GM10248 (cell line): ENCODE measurements at regions not wholly inside any gene's neighbourhood (a gene's known extent, or its start where the extent isn't known, plus 50 kb on each side); places are given as distances from the start of the nearest gene placed in this dataset.

Experiments used
- CTCF ChIA-PET: fragments of 300-600 bp; sonication (Branson Sonifier 250); formaldehyde crosslinking; extraction: SDS; loops from one replicate; lab custom pipeline; 2021; ENCODE audit warnings: antibody characterized with exemption; lab: Yijun Ruan, JAX
- POLR2A ChIA-PET: fragments of 350-650 bp; sonication (Branson Sonifier 250); formaldehyde crosslinking; extraction: SDS; loops from one replicate; lab custom pipeline; 2020; ENCODE audit warnings: antibody characterized with exemption; lab: Yijun Ruan, JAX
- DNase-seq: peaks from one replicate; pipeline ENCODE4 v3.0.0; 2012; ENCODE audit errors: extremely low spot score
- TF ChIP-seq, protein P1 (sequence below): IDR thresholded peaks from 2 replicates; pipeline ENCODE4 v1.5.1; 2012; ENCODE audit warnings: mild to moderate bottlenecking, low read depth; ENCODE audit errors: extremely low read depth, missing control alignments, control extremely low read depth

DNA sequence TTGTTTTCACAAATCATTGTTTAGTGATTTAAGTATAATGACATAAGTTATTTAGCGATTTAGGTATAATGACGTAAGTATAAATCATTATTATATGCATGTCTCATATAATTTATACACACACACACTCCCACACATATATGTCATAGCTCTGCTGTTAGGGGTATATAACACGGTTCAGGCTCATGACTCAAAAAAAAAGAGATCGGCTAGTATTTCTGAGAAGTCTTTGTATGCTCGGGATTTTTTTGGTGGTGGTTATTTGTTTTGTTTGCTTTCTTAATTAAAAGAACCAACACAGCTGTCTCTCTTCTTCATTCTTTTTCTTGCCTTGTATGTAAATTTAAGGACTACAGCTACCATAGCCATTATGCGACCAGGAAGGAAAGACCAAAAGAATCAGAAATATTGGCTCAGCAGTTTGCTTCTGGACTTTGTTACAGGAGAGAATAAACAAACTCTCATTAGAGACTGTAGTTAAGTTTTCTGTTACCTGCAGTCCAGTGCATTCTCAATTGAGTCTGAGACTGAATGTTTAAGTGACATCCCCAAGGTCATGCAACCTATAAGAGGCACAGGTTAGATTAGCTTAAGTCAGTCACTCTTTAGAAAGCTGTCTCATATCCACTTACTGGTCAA is 83.2 kb upstream of the NREP start:
- TF ChIP-seq, protein P1, sequence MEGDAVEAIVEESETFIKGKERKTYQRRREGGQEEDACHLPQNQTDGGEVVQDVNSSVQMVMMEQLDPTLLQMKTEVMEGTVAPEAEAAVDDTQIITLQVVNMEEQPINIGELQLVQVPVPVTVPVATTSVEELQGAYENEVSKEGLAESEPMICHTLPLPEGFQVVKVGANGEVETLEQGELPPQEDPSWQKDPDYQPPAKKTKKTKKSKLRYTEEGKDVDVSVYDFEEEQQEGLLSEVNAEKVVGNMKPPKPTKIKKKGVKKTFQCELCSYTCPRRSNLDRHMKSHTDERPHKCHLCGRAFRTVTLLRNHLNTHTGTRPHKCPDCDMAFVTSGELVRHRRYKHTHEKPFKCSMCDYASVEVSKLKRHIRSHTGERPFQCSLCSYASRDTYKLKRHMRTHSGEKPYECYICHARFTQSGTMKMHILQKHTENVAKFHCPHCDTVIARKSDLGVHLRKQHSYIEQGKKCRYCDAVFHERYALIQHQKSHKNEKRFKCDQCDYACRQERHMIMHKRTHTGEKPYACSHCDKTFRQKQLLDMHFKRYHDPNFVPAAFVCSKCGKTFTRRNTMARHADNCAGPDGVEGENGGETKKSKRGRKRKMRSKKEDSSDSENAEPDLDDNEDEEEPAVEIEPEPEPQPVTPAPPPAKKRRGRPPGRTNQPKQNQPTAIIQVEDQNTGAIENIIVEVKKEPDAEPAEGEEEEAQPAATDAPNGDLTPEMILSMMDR, result no peak
- ChIA-PET POLR2A (no interaction called here), CTCF (interaction anchor here (1.5 to 2.4 kb wide), 5 partner anchors 9 to 306 kb away, joined by 4 to 7 read pairs (median 4); no protein-coding TSS in a partner anchor)
- no peak for DNase-seq

DNA sequence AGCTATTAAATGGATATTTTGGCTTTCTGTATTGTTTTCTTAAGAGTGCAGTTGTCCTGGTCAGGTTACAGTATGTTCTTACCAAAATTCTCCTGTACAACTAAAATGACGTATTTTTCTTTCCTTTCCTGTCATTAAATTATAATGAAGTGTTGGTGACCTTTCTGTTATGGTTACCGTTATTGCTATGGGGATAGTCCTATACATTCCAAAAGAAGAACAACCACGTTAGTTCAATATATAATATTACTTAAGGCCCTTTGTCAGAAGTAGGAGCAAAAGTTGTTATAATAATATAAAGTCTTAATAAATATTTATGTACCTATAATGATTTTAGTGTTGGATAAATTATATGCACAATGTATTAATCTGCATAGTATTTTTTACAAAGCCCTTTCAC is 82.4 kb upstream of the NREP start:
- DNase-seq, result no peak
- POLR2A ChIA-PET, result no interaction called here
- CTCF ChIA-PET, result interaction anchor here (1.5 to 2.4 kb wide), 5 partner anchors 9 to 307 kb away, joined by 4 to 7 read pairs (median 4); no protein-coding TSS in a partner anchor
- TF ChIP-seq, protein P1, result no peak

- CTCF ChIA-PET, result interaction anchor here (1.7 kb wide), 1 partner anchor 13 kb away, joined by 5 read pairs; no protein-coding TSS in a partner anchor
- no peak for DNase-seq
- TF ChIP-seq, protein P1, result no peak
- POLR2A ChIA-PET, result no interaction called here
Measured at GRCh38 chr5:111836426-111836825, 79.4 kb upstream of the NREP start.

DNA sequence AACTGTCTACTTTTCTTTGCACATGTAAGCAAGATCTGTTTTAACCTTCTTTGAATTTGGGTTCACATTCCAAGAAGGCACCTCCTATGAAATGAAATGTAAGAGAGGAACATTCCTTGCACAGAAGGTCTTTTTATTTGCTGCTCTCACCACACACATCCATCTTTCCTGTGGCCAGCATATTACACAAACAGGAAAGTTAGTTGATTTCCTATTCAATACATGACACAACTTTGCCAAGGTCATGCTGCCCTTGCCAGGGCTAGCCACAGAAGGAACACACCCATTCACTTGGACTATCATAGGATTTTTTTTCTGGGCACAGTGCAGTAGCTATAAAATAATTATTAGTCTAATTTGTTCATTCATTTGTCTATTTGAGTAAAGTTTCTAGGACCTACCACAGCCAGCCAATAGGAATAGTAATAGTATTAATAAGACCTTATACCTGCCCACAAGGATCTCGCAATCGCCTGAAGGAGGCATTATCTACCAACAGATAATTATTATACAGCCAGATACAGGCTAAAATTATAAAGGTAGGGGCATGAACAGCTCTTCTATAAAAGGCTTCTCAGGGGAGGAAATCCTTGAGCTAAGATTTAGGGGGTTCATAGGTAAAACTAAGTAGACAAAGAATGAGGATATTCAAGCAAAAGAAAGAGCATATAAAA is 78.1 kb upstream of the NREP start:
- TF ChIP-seq, protein P1, result no peak
- no peak for DNase-seq
- ChIA-PET POLR2A (no interaction called here), CTCF (interaction anchor here (0.7 to 1.2 kb wide), 3 partner anchors 13 to 311 kb away, joined by 3 read pairs; no protein-coding TSS in a partner anchor)

- TF ChIP-seq, protein P1, result no peak
- no peak for DNase-seq
- POLR2A ChIA-PET, result no interaction called here
- CTCF ChIA-PET, result interaction anchor here (0.8 to 1.7 kb wide), 4 partner anchors 10 to 280 kb away, joined by 3 to 9 read pairs (median 6); no protein-coding TSS in a partner anchor
Measured at GRCh38 chr5:111830333-111830732, 73.3 kb upstream of the NREP start.

DNA sequence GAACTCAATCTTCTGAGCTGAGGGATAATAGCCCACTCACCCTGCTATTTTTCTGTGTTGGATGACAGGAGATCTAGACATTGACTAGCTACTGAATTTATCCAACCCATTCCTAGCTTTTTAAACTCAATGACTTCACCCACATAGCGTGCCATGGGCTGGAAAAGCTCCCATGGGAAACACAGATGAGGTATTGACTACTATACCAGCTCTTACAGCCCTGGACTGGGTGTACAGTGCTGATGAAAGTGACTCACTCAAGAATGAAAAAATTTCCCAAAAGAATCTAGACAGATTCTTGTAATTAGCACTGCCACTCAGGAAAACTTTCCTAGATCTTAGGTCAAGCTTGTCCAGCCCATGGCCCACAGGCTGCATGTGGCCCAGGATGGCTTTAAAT is 72.7 kb upstream of the NREP start:
- TF ChIP-seq, protein P1, result no peak
- ChIA-PET POLR2A (no interaction called here), CTCF (interaction anchor here (0.8 to 1.7 kb wide), 4 partner anchors 9 to 331 kb away, joined by 3 to 9 read pairs (median 4); no protein-coding TSS in a partner anchor)
- DNase-seq, result no peak
